OCI-LY7 (cell line): ENCODE measurements at regions not wholly inside any gene's neighbourhood (a gene's known extent, or its start where the extent isn't known, plus 50 kb on each side); places are given as distances from the start of the nearest gene placed in this dataset.

Source experiments
- BruUV-seq: library from RNA; stranded (reverse); fragments of 400-500 nt; replicated peaks from 2 replicates; lab custom pipeline; 2021; lab: Mats Ljungman, UMichigan
- CTCF ChIA-PET: fragments of 300-600 bp; sonication (Branson Sonifier 250); formaldehyde crosslinking; loops from one replicate; lab custom pipeline; 2022; ENCODE audit warnings: antibody characterized with exemption; ENCODE audit not compliant: unreplicated experiment; lab: Charles Lee
- POLR2A ChIA-PET: fragments of 300-600 bp; sonication (Branson Sonifier 250); formaldehyde crosslinking; loops from one replicate; lab custom pipeline; 2022; ENCODE audit warnings: antibody characterized with exemption; lab: Charles Lee
- DNase-seq: peaks from one replicate; pipeline ENCODE4 v3.0.0-alpha.2; 2015; ENCODE audit warnings: low spot score
- H2AFZ ChIP-seq: fragments of 200-600 bp; sonication (generic), shearing (Covaris generic); 2 replicates; pipeline ENCODE4 v1.6.1; 2014; ENCODE audit warnings: mild to moderate bottlenecking, antibody characterized with exemption, low read length, moderate library complexity
- H3K27ac ChIP-seq: fragments of 200-600 bp; sonication (generic); 2 replicates; pipeline ENCODE4 v1.5.1; 2014; ENCODE audit warnings: mixed run types, low read depth, mild to moderate bottlenecking, moderate library complexity, low read length, inconsistent platforms; ENCODE audit not compliant: poor library complexity, severe bottlenecking
- H3K36me3 ChIP-seq: fragments of 200-600 bp; sonication (generic); 2 replicates; pipeline ENCODE4 v1.6.1; 2014; ENCODE audit warnings: mild to moderate bottlenecking, antibody characterized with exemption, low read length, moderate library complexity, mixed read lengths; ENCODE audit not compliant: insufficient read depth
- H3K4me1 ChIP-seq: fragments of 200-600 bp; sonication (generic); 2 replicates; pipeline ENCODE4 v1.5.1; 2014; ENCODE audit warnings: mild to moderate bottlenecking, low read length; ENCODE audit not compliant: insufficient read depth, poor library complexity, severe bottlenecking
- H3K4me2 ChIP-seq: fragments of 200-600 bp; sonication (generic); 2 replicates; pipeline ENCODE4 v1.6.1; 2014; ENCODE audit warnings: mild to moderate bottlenecking, low read length
- H3K4me3 ChIP-seq: fragments of 200-600 bp; sonication (generic); 2 replicates; pipeline ENCODE4 v1.5.1; 2014; ENCODE audit warnings: mild to moderate bottlenecking, low read depth, low read length; ENCODE audit not compliant: poor library complexity, severe bottlenecking
- H3K79me2 ChIP-seq: fragments of 200-600 bp; sonication (generic); 2 replicates; pipeline ENCODE4 v1.6.1; 2016; ENCODE audit warnings: low read depth, mild to moderate bottlenecking, low read length, moderate library complexity, mixed read lengths; ENCODE audit not compliant: insufficient read depth
- H3K9me2 ChIP-seq: fragments of 200-600 bp; sonication (generic); 2 replicates; pipeline ENCODE4 v1.6.1; 2016; ENCODE audit warnings: mild to moderate bottlenecking, low read length, mixed read lengths; ENCODE audit not compliant: insufficient read depth
- H3K9me3 ChIP-seq: fragments of 200-600 bp; sonication (generic); 2 replicates; pipeline ENCODE4 v1.6.1; 2014; ENCODE audit warnings: mild to moderate bottlenecking, mixed run types, low read length, mixed read lengths
- H4K20me1 ChIP-seq: fragments of 200-600 bp; sonication (generic); 2 replicates; pipeline ENCODE4 v1.6.1; 2014; ENCODE audit warnings: mild to moderate bottlenecking, antibody characterized with exemption, low read length, moderate library complexity, mixed read lengths; ENCODE audit not compliant: insufficient read depth
- CTCF ChIP-seq: fragments of 200-600 bp; sonication (generic); conservative IDR thresholded peaks from 2 replicates; pipeline ENCODE4 v1.5.1; 2014; ENCODE audit warnings: mild to moderate bottlenecking, antibody characterized with exemption, low read length, moderate library complexity, mixed read lengths
- EZH2phosphoT487 ChIP-seq: fragments of 200-600 bp; sonication (generic); IDR thresholded peaks from 2 replicates; pipeline ENCODE4 v1.6.1; 2018; ENCODE audit warnings: low read depth, borderline replicate concordance, mild to moderate bottlenecking, mixed run types, antibody characterized with exemption, low read length, moderate library complexity, mixed read lengths
- intact Hi-C: fragments of 100-400 bp; cut with micrococcal nuclease; formaldehyde crosslinking; loops from one replicate; pipeline ENCODE4 v1.10.0; 2022; ENCODE audit not compliant: unreplicated experiment

DNA sequence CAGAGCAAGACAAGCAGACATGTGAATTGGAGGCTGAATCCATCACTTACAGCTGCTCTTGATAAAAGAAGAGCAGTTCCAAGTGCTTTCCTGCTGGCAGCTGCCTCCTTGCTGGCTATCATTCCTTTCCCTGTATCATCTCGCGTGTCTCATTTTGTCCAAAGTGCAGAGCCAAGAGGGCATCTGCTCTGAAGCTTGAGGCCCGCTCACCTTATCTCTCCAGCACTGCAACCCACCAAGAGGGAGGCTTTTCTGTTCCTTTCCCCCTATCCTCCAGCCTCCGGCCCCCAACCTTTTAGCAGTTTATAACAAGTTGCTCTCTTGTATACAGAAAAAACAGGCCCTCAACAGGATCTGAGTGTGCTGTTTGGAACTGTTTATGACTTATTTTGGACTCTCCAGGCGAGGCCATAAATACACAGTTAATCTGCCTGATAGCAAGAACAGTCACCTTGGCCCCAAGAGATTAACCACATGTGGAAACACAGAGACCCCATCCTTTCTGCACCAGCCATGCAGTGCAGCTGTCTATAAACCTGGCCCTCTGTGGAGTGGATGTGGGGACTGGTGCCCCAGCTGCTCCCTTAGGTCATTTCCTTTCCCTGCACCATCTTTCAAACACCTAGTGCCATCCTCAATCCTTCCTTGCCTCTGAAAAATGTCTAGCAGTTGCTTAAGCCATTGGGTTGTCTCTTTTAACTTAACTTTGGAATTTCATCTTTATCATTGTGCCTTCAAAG lies 172.5 kb upstream of the FERMT1 start:
- CTCF ChIA-PET: no interaction called here
- H3K9me3 ChIP-seq: no peaks in the 10 kb centered on the region
- DNase-seq: no peak
- TF ChIP-seq CTCF (no peak), EZH2phosphoT487 (no peak)
- H3K79me2 ChIP-seq: no peaks in the 10 kb centered on the region
- H2AFZ ChIP-seq: no peak overlapping the region
- no peak overlapping the region for H3K27ac ChIP-seq
- BruUV-seq: no TSS peak
- no peak overlapping the region for H3K4me3 ChIP-seq
- H3K9me2 ChIP-seq: no peaks in the 10 kb centered on the region
- intact Hi-C loops: no loop called here
- H3K36me3 ChIP-seq: no peaks in the 10 kb centered on the region
- no peaks in the 10 kb centered on the region for H4K20me1 ChIP-seq
- POLR2A ChIA-PET: interaction anchor here (0.7 kb wide), 1 partner anchor 621 kb away, joined by 3 read pairs; no protein-coding TSS in a partner anchor
- no peaks in the 10 kb centered on the region for H3K4me1 ChIP-seq
- H3K4me2 ChIP-seq: no peak overlapping the region

GRCh38 chr20:6287471-6287870 lies 164.6 kb upstream of the FERMT1 start:
- no TSS peak for BruUV-seq
- POLR2A ChIA-PET: no interaction called here

More at GRCh38 chr20:6287471-6287870, 164.6 kb upstream of the FERMT1 start:
- CTCF ChIA-PET: no interaction called here
- Histone ChIP-seq H3K4me1 (no peaks in the 10 kb centered on the region), H3K36me3 (no peaks in the 10 kb centered on the region), H3K27ac (no peak overlapping the region), H2AFZ (no peak overlapping the region), H3K79me2 (no peaks in the 10 kb centered on the region), H3K4me2 (no peak overlapping the region), H3K9me2 (no peaks in the 10 kb centered on the region), H4K20me1 (no peaks in the 10 kb centered on the region), H3K4me3 (no peak overlapping the region), H3K9me3 (0 out of 2 replicates have a peak, but pooled peaks cover 13% of the 10 kb centered on the region)
- DNase-seq: no peak
- intact Hi-C loops: no loop called here
- TF ChIP-seq EZH2phosphoT487 (no peak), CTCF (no peak)
